Epithelial cell of proximal tubule (primary cell): ENCODE measurements at regions not wholly inside any gene's neighbourhood (a gene's known extent, or its start where the extent isn't known, plus 50 kb on each side); places are given as distances from the start of the nearest gene placed in this dataset.

Experiments used
- DNase-seq: peaks from one replicate; pipeline ENCODE4 v3.0.0-alpha.2; 2011; ENCODE audit warnings: low read depth
- H3K4me3 ChIP-seq: 2 replicates; pipeline ENCODE4 v1.5.1; 2011; ENCODE audit warnings: low read depth, mild to moderate bottlenecking, low read length
- TF ChIP-seq, protein P1 (sequence below): conservative IDR thresholded peaks from 2 replicates; pipeline ENCODE4 v1.5.1; 2012; ENCODE audit warnings: low read depth, mild to moderate bottlenecking, low read length

GRCh38 chr1:163836481-163836880 is 514.7 kb downstream of the NUF2 start:
- TF ChIP-seq, protein P1, sequence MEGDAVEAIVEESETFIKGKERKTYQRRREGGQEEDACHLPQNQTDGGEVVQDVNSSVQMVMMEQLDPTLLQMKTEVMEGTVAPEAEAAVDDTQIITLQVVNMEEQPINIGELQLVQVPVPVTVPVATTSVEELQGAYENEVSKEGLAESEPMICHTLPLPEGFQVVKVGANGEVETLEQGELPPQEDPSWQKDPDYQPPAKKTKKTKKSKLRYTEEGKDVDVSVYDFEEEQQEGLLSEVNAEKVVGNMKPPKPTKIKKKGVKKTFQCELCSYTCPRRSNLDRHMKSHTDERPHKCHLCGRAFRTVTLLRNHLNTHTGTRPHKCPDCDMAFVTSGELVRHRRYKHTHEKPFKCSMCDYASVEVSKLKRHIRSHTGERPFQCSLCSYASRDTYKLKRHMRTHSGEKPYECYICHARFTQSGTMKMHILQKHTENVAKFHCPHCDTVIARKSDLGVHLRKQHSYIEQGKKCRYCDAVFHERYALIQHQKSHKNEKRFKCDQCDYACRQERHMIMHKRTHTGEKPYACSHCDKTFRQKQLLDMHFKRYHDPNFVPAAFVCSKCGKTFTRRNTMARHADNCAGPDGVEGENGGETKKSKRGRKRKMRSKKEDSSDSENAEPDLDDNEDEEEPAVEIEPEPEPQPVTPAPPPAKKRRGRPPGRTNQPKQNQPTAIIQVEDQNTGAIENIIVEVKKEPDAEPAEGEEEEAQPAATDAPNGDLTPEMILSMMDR: no peak
- no peak overlapping the region for H3K4me3 ChIP-seq

DNA sequence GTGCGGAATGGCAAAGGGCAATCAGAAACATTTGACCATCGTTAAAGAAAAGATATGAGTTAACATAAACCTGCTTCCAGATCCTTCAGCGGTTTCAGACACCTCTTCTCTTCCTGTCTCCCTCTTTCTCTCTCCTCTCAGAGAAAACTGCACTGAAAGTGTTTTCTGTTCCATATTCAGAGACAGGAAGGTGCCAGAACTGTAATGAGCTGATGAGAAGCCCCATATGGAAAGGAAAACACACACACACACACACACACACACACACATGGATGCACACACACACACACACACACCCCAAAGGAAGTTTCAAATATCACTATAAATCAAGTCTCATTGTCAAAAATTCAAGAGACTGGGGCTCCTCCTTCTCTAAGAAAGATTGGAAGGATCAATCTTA is 515.5 kb downstream of the NUF2 start:
- DNase-seq: no peak
- TF ChIP-seq, protein P1: no peak
- H3K4me3 ChIP-seq: no peak overlapping the region

More at GRCh38 chr1:163836481-163836880, 514.7 kb downstream of the NUF2 start:
- no peak for DNase-seq

DNA sequence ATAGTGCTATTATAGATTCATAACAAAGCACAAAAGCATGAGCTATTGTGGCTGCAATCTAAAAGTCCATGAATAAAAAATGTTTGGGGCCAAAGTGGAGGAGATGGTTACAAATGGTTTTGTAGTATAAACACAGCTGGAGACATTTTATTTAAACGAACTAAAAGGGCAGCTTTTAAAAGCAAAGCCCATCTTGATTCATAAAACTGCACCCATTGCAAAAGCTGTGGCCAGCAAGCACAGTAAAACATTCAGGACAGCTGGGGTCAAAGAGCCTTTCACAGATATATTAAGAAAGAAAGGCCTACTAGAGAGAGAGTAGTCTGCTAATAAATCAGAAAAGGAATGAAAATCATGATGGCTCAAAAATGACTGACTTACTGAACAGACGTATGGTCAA is 520.8 kb downstream of the NUF2 start:
- TF ChIP-seq, protein P1: no peak
- no peak overlapping the region for H3K4me3 ChIP-seq
- DNase-seq: no peak

- DNase-seq: no peak
- H3K4me3 ChIP-seq: no peak overlapping the region
- TF ChIP-seq, protein P1: no peak
These were observed 522.7 kb downstream of the NUF2 start for GRCh38 chr1:163844459-163844858.

GRCh38 chr1:163845279-163845678 is 523.5 kb downstream of the NUF2 start:
- H3K4me3 ChIP-seq: no peak overlapping the region
- TF ChIP-seq, protein P1: no peak
- DNase-seq: no peak

- TF ChIP-seq, protein P1: no peak
- no peak overlapping the region for H3K4me3 ChIP-seq
These were observed 542.0 kb downstream of the NUF2 start for GRCh38 chr1:163863731-163864130.

DNA sequence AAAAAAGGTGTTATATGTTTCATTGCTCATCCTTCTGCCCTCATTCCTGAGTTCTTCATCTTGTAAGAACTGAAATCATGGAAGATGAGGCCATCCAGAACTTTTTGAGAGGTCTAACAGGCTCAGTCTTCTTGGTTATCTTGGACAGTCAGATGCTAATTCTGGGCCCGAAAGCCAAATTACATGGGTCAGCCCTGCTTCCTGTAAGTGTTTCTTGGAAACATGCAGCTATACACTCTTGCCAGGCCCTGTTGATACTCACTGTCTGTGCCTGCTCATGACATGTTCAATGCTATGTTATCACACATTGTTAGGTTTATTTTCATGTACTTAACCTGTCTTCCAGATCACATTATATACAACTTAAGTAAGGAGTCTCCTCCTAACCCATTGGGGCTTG is 542.5 kb downstream of the NUF2 start:
- no peak for DNase-seq
- TF ChIP-seq, protein P1: no peak
- no peak overlapping the region for H3K4me3 ChIP-seq

More at GRCh38 chr1:163863731-163864130, 542.0 kb downstream of the NUF2 start:
- no peak for DNase-seq
